CD4-positive, alpha-beta T cell treated with Interferon alpha-2 for 1 hour (primary cell): ENCODE measurements at regions not wholly inside any gene's neighbourhood (a gene's known extent, or its start where the extent isn't known, plus 50 kb on each side); places are given as distances from the start of the nearest gene placed in this dataset.

ENCODE experiments used
- DNase-seq, 2 donors: peaks; one replicate each; pipeline ENCODE4 v3.0.0-alpha.2; 2020 to 2022

GRCh38 chr1:227449741-227450441 is 113.5 kb upstream of the ZNF678 start:
- DNase-seq = no peak

- DNase-seq = peak in 1 of 2 donors; percentile 19
Measured at GRCh38 chr1:227449051-227449450, 114.3 kb upstream of the ZNF678 start.

- DNase-seq = no peak
Measured at GRCh38 chr1:227447531-227447990, 115.8 kb upstream of the ZNF678 start.

GRCh38 chr1:227445746-227446145 is 117.6 kb upstream of the ZNF678 start:
- DNase-seq = no peak

- DNase-seq = no peak
Measured at GRCh38 chr1:227445092-227445674, 118.2 kb upstream of the ZNF678 start.

- DNase-seq = no peak
Measured at GRCh38 chr1:227440182-227440581, 121.9 kb upstream of the CDC42BPA start.

GRCh38 chr1:227437495-227438008 is 119.3 kb upstream of the CDC42BPA start:
- peak in 1 of 2 donors; percentile 17 for DNase-seq

GRCh38 chr1:227434808-227435444 is 116.6 kb upstream of the CDC42BPA start:
- DNase-seq = no peak

GRCh38 chr1:227433663-227434341 is 115.5 kb upstream of the CDC42BPA start:
- DNase-seq = no peak

- DNase-seq = no peak
Measured at GRCh38 chr1:227432981-227433380, 114.7 kb upstream of the CDC42BPA start.

- DNase-seq = no peak
Measured at GRCh38 chr1:227432181-227432535, 113.9 kb upstream of the CDC42BPA start.

- DNase-seq = no peak
Measured at GRCh38 chr1:227429447-227430359, 111.4 kb upstream of the CDC42BPA start.

GRCh38 chr1:227428803-227429202 is 110.5 kb upstream of the CDC42BPA start:
- DNase-seq = no peak

GRCh38 chr1:227427411-227427810 is 109.1 kb upstream of the CDC42BPA start:
- no peak for DNase-seq

GRCh38 chr1:227424953-227425352 is 106.7 kb upstream of the CDC42BPA start:
- no peak for DNase-seq

GRCh38 chr1:227424159-227424680 is 105.9 kb upstream of the CDC42BPA start:
- no peak for DNase-seq

- DNase-seq = no peak
Measured at GRCh38 chr1:227422581-227422980, 104.3 kb upstream of the CDC42BPA start.

- DNase-seq = no peak
Measured at GRCh38 chr1:227420147-227420546, 101.9 kb upstream of the CDC42BPA start.

- no peak for DNase-seq
Measured at GRCh38 chr1:227417756-227418480, 99.6 kb upstream of the CDC42BPA start.

- no peak for DNase-seq
Measured at GRCh38 chr1:227416156-227416830, 98.0 kb upstream of the CDC42BPA start.
